Activated CD4-positive, alpha-beta T cell treated with anti-CD3 and anti-CD28 coated beads, Interleukin-2, amount 50 U/mL, for 24 hours (primary cell): ENCODE measurements at regions not wholly inside any gene's neighbourhood (a gene's known extent, or its start where the extent isn't known, plus 50 kb on each side); places are given as distances from the start of the nearest gene placed in this dataset.

ENCODE experiments used
- DNase-seq, 2 donors: peaks; one replicate each; pipeline ENCODE4 v3.0.0-alpha.2; 2020; ENCODE audit warnings: low read depth in 1 of 2, low spot score in 1 of 2

DNA sequence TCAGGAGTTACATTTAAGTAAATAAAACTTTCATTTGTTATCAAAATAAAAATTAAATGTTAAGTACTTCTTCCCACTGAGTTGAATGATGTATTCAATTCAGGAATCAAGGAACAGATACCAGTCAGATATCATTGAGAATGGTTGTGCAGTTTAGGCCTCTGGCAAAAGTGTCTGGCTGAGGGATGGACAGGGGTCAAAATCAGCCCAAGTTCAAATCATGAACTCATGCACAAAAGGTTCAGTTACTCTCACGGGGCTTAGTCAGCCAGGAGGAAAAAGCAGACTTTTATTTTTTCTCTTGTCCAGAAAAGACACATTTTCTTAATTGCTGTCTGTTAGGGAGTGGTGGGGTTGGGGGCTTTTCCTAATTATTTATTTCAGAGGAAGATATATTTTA lies 166.3 kb downstream of the RASSF9 start:
- DNase-seq, result no peak

DNA sequence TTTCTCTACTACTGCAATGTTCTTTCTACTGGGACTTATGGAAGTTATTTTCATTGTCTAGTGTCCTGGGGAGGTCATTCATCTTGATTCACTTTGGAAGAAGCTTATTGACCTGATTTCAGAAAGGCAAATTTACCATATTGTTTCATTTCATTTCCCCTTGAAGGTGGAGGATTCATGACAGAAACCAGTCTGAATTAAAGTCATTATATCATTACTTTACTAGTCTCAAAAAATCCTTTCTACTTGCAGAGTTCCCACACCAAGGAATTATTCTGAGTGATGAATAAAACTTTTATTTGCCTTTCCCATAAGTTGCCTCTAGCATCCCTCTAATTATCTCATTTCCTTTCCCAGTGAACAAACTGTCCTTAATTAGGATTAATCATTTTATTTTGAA lies 163.8 kb downstream of the RASSF9 start:
- DNase-seq, result no peak

DNA sequence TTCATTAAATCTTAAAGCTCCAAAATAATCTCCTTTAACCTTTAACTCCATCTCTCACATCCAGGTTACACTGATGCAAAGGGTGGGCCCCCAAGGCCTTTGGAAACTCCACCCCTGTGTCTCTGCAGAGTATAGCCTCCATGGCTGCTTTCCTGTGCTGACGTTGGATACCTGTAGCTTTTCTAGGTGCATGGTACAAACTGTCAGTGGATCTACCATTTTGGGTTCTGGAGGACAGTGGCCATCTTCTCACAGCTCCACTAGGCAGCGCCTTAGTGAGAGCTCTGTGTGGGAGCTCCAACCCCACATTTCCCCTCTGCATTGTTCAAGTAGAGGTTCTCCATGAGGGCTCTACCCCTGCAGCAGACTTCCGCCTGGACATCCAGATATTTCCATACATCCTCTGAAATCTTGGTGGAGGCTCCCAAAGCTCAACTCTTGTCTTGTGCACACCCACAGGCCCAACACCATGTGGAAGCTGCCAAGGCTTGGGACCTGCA lies 162.2 kb downstream of the RASSF9 start:
- DNase-seq, result no peak

DNA sequence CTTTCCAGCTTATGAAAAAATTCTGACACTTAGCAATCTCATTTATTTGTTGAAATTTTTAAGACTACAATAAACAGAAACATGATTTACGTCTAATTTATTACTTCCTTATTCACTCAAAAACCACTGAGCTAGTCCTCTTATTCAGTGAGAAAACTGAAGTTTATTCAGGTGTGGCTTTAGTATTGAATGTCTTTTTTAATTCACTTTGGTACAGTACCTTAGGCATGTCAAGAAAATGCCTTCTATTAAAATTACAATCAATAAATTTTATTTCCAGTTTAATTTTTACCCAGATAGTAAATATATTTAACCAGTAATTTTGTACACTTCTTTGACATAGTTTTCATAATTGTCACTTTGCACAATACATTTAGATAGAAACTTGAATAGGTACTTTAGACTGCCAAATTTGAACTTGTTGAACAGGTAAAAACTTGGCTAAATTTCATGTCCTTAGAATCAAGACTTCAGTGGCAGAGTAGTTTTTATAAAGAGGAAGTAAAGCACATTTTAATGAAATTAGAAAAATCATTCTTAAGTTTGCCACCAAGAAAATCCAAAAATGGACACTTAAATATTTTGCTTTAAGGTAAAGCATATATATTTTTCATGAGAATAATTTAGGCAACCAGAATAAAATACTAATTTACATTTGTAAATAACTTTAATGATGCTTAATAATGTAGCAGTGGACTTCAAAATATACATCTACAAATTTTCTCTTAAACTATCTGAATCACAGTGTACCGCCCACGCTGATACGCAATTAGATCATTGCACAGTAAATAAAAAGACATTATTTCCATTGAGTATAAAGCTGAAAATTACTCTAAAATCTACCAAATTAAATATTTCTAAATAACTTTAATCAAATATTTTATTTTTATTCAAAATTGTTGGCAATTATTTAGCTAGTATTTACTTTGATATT lies 159.1 kb downstream of the RASSF9 start:
- no peak for DNase-seq

DNA sequence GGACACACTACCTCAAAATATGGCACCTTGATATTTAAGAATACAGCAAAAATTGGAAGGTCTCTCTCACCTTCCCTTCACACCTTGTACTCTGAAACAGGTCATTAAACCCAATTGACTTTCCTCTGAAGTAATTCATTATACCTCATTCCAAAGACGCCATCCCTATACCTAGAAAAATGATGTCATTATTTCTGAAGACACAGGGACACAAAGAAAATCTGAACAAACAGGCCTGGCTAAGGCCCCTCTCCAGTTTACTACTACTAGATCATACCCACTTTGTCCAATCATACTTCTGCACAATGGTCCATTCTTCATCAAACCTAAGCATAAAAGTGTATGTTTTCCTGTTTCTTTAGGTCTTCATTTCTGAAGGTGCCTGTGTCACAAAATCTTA lies 156.9 kb downstream of the RASSF9 start:
- DNase-seq, result no peak

DNA sequence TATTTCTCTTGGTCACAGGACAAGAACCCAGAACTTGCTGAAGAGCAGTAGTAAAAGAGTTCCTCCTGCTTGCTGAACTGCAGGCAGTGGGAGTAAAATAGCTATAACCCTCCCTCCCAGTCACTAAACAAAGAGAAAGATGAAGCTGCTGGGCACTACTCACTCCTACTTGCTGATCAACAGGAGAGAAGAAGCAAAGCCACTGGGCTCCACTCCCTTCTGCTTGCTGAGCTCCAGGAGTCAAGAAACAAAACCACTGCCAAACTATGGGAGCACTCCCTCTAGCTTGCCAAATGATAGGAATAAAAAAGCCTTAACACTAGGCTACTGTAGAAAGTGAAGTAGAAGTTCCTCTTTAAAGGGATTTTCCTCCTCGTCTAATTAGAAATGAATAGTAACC lies 155.3 kb downstream of the RASSF9 start:
- DNase-seq, result no peak

DNA sequence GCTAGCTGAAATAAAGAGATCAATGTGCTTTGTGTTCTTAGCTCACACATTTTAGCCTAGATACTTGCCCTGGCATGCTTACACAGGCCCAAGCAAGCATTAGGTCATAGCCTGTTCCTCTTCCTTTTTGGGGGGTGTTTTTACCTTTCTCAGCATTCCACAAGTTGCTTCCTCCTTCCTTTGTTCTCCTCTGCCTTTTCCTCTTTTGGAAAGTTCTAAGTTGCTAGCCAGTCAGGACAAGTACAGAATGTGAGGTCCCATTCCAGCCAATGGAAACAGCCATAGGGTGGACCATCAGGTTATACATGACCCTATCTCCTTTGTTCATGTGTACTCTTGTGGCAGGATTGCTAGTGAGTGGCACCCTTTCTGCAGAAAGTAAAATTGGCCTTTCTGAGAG lies 154.9 kb downstream of the RASSF9 start:
- no peak for DNase-seq

DNA sequence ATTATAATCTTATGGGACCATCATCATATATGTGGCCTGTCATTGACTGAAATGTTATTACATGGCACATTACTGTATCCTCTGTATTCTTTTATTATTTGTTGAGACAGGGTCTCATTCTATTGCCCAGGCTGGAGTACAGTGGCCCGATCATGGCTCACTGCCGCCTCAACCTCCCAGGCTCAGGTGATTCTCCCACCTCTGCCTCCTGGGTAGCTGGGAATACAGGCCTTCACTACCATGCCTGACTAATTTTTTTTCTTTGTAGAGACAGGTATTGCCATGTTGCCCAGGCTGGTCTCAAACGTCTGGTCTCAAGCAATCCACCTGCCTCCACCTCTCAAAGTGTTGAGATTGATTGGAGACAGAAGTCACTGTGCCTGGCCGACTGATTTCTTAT lies 153.2 kb downstream of the RASSF9 start:
- DNase-seq, result no peak

DNA sequence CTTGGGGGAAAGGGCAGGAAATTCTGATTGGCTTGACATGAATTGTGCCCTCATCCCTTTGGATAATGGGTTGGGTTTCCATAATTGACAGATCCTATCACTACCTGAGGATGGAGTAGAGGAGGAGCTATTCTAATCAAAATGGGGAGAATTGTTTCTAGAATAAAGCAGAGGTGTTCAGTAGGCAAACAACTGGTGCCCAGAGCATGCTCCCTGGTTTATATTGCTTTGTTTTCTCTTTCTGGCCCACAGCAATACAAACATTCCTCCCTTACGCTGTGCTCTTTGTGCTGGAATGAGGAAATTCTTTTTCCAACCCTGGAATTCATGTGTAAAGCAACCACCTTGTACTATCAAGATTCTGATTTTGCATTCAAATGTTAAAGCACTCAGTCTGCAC lies 147.4 kb downstream of the RASSF9 start:
- no peak for DNase-seq

DNA sequence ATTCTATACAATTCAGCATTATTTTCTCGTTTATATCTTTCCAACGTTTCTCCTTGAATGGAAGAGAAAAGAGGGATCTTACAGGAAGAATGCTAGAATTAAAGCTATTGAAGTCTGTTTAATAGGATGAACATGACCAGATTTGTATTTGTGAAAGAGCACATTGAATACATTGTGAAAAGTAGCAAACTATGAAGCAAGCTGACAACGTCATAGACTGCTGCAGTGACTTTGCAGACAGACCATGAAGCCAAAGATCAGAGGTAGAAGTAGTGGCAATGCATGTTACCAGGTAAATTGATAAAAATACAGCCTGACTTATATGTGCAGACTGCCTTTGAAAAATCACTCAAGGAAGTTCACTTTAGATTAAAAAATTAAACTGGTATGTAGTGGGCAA lies 146.1 kb downstream of the RASSF9 start:
- DNase-seq, result no peak

DNA sequence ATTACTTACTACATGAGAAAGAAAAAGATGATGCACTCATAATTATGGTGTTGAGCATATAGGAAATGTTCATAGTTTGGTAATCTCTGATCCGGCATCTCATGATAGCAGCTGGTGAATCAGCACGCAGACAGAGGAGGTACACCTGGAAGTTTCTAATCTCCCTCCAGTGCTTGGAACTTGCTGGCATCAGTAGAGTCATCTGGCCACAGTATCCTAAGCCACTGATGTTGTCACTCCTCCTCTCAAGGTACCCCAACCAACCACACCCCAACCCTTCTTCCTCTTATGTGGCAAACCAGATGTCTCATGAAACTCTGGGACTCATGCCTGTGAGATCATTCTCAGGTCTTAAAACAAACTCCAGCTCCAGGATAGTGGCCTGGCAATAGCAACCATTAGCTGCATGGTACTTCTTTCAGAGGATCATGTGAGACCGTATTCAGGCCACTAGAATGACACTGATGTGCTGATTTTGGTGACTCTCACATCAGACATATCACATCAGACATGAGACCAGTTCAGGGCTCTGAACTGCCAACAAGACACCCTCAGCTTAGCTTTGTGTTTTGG lies 143.0 kb downstream of the RASSF9 start:
- no peak for DNase-seq

DNA sequence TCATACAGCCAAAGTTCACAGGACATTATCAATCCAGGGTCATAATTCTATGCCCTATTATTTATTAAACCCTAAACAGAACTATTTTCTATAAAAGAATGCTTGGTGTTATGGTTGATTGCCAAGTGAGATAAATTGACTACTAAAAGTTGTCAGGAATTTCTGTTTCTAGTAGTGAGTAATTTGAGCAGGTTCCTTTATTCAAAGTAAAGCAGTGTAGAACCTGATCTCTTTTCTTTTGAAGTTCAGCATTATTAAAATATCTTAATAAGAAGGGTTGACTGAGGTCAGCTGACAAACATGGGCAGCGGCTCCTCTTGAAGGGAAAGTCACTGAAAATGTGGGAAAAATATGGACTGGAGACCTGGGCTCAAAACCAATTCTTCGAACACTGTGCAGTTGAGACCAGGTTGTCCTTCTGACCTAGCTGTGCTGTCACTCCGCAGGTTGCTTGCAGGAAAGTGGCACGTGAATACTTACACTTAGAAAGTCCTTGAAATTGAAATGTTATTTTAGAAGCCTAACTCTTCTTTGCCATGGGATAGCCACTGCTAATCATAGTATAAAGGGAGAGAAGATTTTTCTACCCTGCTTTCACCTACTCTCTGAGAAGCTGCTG lies 141.0 kb downstream of the RASSF9 start:
- DNase-seq, result no peak

DNA sequence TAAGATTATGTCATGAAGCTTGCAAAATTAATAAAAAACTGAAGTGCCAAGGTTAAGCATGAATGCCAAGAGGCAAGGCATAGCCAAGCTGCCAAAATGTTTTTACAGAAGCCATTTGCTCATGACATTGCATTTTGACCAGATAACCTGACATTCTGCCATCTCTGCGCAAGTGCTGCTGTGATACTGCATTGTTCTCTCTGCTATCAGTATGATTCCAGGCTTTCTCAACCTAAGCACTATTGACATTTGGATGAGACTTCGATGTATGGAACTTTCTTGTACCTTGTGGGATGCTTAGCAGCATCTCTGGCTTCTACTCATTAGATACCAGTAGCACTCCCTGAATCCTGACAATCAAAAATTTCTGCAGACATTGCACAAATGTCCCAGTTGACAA lies 139.2 kb downstream of the RASSF9 start:
- no peak for DNase-seq

DNA sequence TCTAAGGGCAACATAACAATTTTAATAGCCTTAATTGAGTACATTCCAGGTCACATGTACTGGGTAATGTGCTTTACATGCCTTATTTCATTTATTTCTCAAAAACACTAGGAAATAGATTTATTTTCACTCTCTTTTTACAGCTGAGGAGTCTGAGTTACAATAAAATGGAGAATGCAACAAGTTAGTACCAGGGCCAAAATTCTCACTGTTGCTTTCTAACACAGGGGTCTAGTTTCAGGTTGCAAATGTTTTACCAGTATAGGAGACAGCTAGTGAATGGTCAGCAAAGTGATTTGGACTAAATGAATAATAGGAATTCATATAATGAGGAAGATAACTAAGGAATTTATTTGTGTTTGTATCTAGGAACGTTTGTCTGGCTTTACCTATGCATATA lies 137.3 kb downstream of the RASSF9 start:
- no peak for DNase-seq

DNA sequence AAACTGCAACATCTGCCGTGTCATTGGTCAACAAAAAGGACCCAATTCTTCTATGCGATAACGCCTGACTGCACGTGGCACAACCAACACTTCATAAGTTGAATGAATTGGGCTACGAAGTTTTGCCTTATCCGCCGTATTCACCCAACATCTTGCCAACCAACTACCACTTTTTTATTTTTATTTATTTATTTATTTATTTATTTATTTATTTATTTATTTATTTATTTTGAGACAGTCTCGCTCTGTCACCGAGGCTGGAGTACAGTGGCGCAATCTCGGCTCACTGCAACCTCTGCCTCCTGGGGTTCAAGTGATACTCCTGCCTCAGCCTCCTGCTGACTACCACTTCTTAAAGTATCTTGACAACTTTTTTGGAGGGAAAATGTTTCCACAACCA lies 127.4 kb downstream of the RASSF9 start:
- no peak for DNase-seq

DNA sequence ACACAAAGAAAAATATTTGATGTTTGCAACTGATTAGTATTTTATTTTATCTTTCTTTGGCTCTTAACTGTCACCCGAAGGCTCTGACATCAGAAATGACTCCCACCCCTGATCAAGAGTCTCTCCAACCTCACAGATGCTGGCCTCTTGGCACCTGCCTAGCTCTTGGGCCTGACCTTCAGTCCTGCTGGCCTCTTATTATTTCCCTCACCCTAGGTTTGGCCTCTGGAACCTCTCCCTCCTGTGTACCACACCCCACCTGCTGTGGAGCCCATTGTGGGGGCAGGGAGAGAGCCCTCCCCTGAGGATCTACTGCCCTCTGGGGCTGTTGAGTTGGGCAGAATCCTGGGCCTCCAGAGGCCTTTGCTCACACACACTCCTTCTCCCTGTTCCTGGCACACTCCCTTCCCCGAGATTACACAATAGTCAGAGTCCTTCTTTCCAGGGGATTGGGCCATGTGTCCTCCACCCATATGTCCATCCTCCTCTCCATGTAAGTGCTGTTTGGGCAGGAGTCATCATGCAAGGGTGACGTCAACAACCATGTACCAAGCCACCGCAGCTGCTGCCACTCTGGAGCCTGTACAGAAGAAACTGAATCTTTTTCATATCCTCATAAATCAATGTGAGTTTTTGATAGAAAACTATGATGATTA lies 124.3 kb downstream of the RASSF9 start:
- DNase-seq, result no peak

DNA sequence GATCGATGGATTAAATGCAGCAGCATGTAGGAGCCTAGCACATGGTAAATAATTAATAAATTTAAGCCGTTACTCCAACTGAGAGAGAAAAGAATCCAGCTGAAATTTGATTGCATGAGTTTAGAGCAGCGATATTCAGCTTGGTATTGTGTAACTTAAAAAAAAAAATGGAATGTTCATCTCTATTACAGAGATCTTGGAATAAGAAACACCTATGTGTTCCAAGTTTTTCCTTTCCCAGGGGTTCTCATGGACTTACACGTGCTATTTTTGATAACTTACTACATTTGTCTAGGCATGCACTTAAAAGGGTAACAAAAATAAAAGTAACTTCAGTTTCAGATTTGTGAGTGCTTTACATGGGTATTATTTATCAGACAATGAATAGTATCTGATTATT lies 122.8 kb downstream of the RASSF9 start:
- no peak for DNase-seq

DNA sequence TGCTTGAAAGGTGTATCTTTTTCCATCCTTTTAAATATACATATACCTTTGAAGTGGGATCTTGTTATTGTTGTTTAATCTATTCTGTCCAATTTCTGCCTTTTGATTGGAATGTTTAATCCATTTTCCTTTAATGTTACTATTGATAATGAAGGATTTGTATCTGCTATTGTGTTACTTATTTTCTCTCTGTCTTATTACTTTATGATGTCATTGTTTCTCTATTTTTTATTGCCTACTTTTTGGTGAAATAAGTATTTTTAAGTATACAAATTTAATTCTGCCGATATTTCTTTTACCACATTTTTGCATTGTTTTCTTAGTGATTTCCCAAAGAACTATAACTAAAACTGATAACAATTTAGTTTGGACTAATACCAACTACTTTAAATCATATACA lies 121.8 kb downstream of the RASSF9 start:
- no peak for DNase-seq

DNA sequence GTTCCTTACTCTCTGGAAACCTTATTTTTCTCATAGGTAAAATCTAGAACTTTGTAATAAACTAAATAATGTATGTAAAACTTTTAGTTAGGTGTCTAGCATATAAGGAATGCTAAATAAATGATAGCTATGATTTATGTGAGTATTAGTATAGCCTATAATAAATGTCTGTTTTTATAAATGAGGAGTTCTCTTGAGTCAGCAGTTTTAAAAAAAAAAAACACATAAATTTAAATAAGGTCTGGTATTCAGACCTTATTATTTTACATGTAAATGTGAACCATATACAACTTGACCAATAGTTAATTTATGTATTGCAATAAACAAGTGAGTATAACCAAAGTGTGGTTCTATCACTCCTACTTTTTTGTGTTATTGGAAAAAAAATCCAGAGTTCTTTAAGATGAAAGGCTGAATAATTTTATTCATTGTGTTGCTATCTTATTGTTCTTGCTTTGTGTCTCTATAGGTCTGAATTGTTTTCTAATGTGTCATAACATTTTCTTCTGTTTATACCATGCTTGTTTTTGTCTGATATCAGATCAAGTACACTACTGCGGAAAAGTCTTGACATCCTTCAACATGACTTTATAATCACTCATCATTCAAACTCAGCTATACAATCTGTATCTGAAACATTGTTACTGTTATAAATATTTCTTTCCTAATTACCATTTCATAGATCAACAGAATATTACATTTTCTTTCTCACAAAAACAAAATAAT lies 115.7 kb downstream of the RASSF9 start:
- DNase-seq, result no peak

DNA sequence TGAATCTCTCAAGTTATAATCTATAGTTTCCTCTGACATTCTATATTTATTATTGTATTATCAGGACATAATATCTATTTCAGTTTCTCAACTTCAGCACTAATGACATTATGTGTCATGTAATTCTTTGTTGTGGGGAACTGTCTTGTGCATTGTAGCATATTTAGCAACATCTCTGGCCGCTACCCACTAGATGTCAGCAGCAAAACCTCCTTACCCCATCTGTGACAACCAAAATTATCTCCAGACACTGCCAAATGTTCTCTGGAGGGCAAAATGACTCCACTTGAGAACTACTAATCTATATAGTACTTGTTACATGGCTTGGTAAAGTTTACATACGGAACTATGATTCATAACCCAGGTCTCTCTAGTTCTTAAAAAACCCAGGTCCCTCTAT lies 110.2 kb downstream of the RASSF9 start:
- DNase-seq, result no peak

DNA sequence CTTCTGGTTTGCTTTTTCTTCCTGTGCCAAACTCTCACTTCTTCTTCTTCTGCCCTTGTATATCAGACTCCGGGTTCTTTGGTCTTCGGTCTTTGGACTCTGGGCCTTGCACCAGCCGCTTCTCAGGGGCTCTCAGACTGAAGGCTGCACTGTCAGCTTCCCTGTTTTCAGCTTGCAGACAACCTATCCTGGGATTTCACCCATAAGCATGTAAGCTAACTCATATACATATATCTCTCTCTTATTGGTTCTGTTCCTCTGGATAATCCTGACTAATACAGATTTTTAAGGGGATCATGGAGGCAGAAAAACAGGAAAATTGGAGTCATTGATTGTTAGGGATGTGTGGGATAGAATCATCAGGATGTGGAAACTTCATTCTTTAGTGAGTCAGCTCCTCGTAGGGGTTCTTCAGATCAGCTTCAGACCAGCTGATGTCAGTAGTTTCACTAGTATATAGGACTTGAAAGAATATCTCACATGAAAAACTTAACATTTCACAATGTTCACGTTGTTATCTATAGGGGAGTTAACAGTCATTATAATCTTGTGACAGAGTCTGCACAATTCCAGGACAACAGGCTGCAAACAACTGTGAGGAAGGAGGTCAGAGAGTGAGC lies 102.9 kb downstream of the RASSF9 start:
- no peak for DNase-seq
